GM18951 (cell line): ENCODE measurements at regions not wholly inside any gene's neighbourhood (a gene's known extent, or its start where the extent isn't known, plus 50 kb on each side); places are given as distances from the start of the nearest gene placed in this dataset.

ENCODE experiments used
- POLR2A ChIP-seq: IDR thresholded peaks from 4 replicates; pipeline ENCODE4 v1.6.1; 2011; ENCODE audit warnings: mild to moderate bottlenecking; ENCODE audit not compliant: insufficient read length, insufficient read depth; ENCODE audit errors: extremely low read depth
- in situ Hi-C: fragments of 300-500 bp; cut with MboI; formaldehyde crosslinking; loops from one replicate; pipeline ENCODE4 v1.12.0; 2022; ENCODE audit warnings: low sequenced_read_pairs, mixed read lengths, inconsistent platforms; ENCODE audit not compliant: unreplicated experiment

- in situ Hi-C loops = no loop called here
- no peak for TF ChIP-seq POLR2A
Measured at GRCh38 chr10:8420182-8420581, 365.7 kb downstream of the GATA3 start.

GRCh38 chr10:8424555-8425211 lies 370.2 kb downstream of the GATA3 start:
- TF ChIP-seq POLR2A = no peak
- in situ Hi-C loops = no loop called here

- TF ChIP-seq POLR2A = no peak
- in situ Hi-C loops = no loop called here
Measured at GRCh38 chr10:8428654-8429053, 374.2 kb downstream of the GATA3 start.

GRCh38 chr10:8430321-8430720 lies 375.8 kb downstream of the GATA3 start:
- TF ChIP-seq POLR2A = no peak
- in situ Hi-C loops = no loop called here

- in situ Hi-C loops = no loop called here
- TF ChIP-seq POLR2A = no peak
Measured at GRCh38 chr10:8431511-8431910, 377.0 kb downstream of the GATA3 start.

GRCh38 chr10:8435186-8436055 lies 380.9 kb downstream of the GATA3 start:
- no peak for TF ChIP-seq POLR2A
- in situ Hi-C loops = no loop called here

- in situ Hi-C loops = no loop called here
- no peak for TF ChIP-seq POLR2A
Measured at GRCh38 chr10:8437896-8438295, 383.4 kb downstream of the GATA3 start.

GRCh38 chr10:8438603-8439002 lies 384.1 kb downstream of the GATA3 start:
- in situ Hi-C loops = no loop called here
- no peak for TF ChIP-seq POLR2A

- TF ChIP-seq POLR2A = no peak
- in situ Hi-C loops = no loop called here
Measured at GRCh38 chr10:8439040-8439439, 384.6 kb downstream of the GATA3 start.

GRCh38 chr10:8444630-8445029 lies 390.1 kb downstream of the GATA3 start:
- in situ Hi-C loops = no loop called here
- TF ChIP-seq POLR2A = no peak

GRCh38 chr10:8445353-8445752 lies 390.9 kb downstream of the GATA3 start:
- no peak for TF ChIP-seq POLR2A
- in situ Hi-C loops = no loop called here

- in situ Hi-C loops = no loop called here
- no peak for TF ChIP-seq POLR2A
Measured at GRCh38 chr10:8449909-8450308, 395.4 kb downstream of the GATA3 start.

- in situ Hi-C loops = no loop called here
- no peak for TF ChIP-seq POLR2A
Measured at GRCh38 chr10:8453587-8453986, 399.1 kb downstream of the GATA3 start.

- in situ Hi-C loops = no loop called here
- no peak for TF ChIP-seq POLR2A
Measured at GRCh38 chr10:8454357-8454756, 399.9 kb downstream of the GATA3 start.
